ENCODE measurements at regions not wholly inside any gene's neighbourhood (a gene's known extent, or its start where the extent isn't known, plus 50 kb on each side); places are given as distances from the start of the nearest gene placed in this dataset.
"Not testable (repeated sequence)": the region's sequence is repeated elsewhere in the genome, so short reads cannot be mapped to it uniquely, and the experiment has no call there.

GRCh38 chr21:17682924-17683323 lies 70.2 kb upstream of the BTG3 start:
- ATAC-seq (ENCODE audit: insufficient number of reproducible peaks, low FRiP score, low read depth) (no peak), DNase-seq (ENCODE audit: low spot score) (no peak)
- Histone ChIP-seq H3K9me3 (no peaks in the 10 kb centered on the region), H3K4me1 (ENCODE audit: control insufficient read depth in 1 of 2, low read depth in 2 of 2) (no peaks in the 10 kb centered on the region), H3K27me3 (replicated peaks; ENCODE audit: insufficient read depth) (no peaks in the 10 kb centered on the region), H3K36me3 (no peaks in the 10 kb centered on the region), H3K27ac (no peak overlapping the region), H3K4me3 (no peak overlapping the region)
- no peak for TF ChIP-seq CTCF (IDR thresholded peaks at IDR 0.05)

- H3K27ac ChIP-seq = no peak overlapping the region
- ATAC-seq (ENCODE audit: insufficient number of reproducible peaks, low FRiP score, low read depth) = no peak
- no peaks in the 10 kb centered on the region for H3K36me3 ChIP-seq
- no peak overlapping the region for H3K4me3 ChIP-seq
- DNase-seq (ENCODE audit: low spot score) = no peak
- no peaks in the 10 kb centered on the region for H3K4me1 ChIP-seq (ENCODE audit: control insufficient read depth in 1 of 2, low read depth in 2 of 2)
- no peaks in the 10 kb centered on the region for H3K27me3 ChIP-seq (replicated peaks; ENCODE audit: insufficient read depth)
- peak; percentile 69 for TF ChIP-seq CTCF (IDR thresholded peaks at IDR 0.05)
- no peaks in the 10 kb centered on the region for H3K9me3 ChIP-seq
Measured at GRCh38 chr21:17679002-17679600, 66.4 kb upstream of the BTG3 start.

- DNase-seq (ENCODE audit: low spot score); ATAC-seq (ENCODE audit: insufficient number of reproducible peaks, low FRiP score, low read depth): not testable (repeated sequence)
Measured at GRCh38 chr21:17676930-17677329, 64.2 kb upstream of the BTG3 start.

GRCh38 chr21:17674106-17674505 lies 61.4 kb upstream of the BTG3 start:
- Histone ChIP-seq H3K4me1 (ENCODE audit: control insufficient read depth in 1 of 2, low read depth in 2 of 2) (no peaks in the 10 kb centered on the region), H3K4me3 (no peak overlapping the region), H3K36me3 (no peaks in the 10 kb centered on the region), H3K27ac (no peak overlapping the region), H3K27me3 (replicated peaks; ENCODE audit: insufficient read depth) (no peaks in the 10 kb centered on the region), H3K9me3 (no peaks in the 10 kb centered on the region)
- TF ChIP-seq CTCF (IDR thresholded peaks at IDR 0.05) = no peak
- no peak for ATAC-seq (ENCODE audit: insufficient number of reproducible peaks, low FRiP score, low read depth)
- no peak for DNase-seq (ENCODE audit: low spot score)

More at GRCh38 chr21:17676930-17677329, 64.2 kb upstream of the BTG3 start:
- not testable (repeated sequence) for H3K27ac ChIP-seq; H3K4me3 ChIP-seq; H3K36me3 ChIP-seq; H3K9me3 ChIP-seq; H3K4me1 ChIP-seq (ENCODE audit: control insufficient read depth in 1 of 2, low read depth in 2 of 2); H3K27me3 ChIP-seq (replicated peaks; ENCODE audit: insufficient read depth)

- Histone ChIP-seq H3K9me3 (no peaks in the 10 kb centered on the region), H3K4me3 (no peak overlapping the region), H3K27ac (no peak overlapping the region), H3K4me1 (ENCODE audit: control insufficient read depth in 1 of 2, low read depth in 2 of 2) (no peaks in the 10 kb centered on the region), H3K27me3 (replicated peaks; ENCODE audit: insufficient read depth) (no peaks in the 10 kb centered on the region), H3K36me3 (no peaks in the 10 kb centered on the region)
- no peak for TF ChIP-seq CTCF (IDR thresholded peaks at IDR 0.05)
- DNase-seq (ENCODE audit: low spot score) (no peak), ATAC-seq (ENCODE audit: insufficient number of reproducible peaks, low FRiP score, low read depth) (no peak)
Measured at GRCh38 chr21:17673261-17674020, 60.7 kb upstream of the BTG3 start.

Data from thoracic aorta (tissue), 2 donors.